ENCODE measurements at regions not wholly inside any gene's neighbourhood (a gene's known extent, or its start where the extent isn't known, plus 50 kb on each side); places are given as distances from the start of the nearest gene placed in this dataset.

GRCh38 chr4:102441978-102442911 is 58.9 kb upstream of the NFKB1 start:
- peak; percentile 55 for DNase-seq

- DNase-seq, result no peak
Observed at GRCh38 chr4:102444752-102445151, 56.4 kb upstream of the NFKB1 start.

GRCh38 chr4:102445213-102445612 is 55.9 kb upstream of the NFKB1 start:
- no peak for DNase-seq

- no peak for DNase-seq
Observed at GRCh38 chr4:102447413-102447812, 53.7 kb upstream of the NFKB1 start.

- DNase-seq, result peak; percentile 80
Observed at GRCh38 chr4:102449751-102450352, 51.3 kb upstream of the NFKB1 start.

GRCh38 chr4:102451266-102451665 is 49.9 kb upstream of the NFKB1 start:
- DNase-seq, result peak; percentile 46

Measured in DMS53 (cell line).